Kidney epithelial cell (primary cell): ENCODE measurements at regions not wholly inside any gene's neighbourhood (a gene's known extent, or its start where the extent isn't known, plus 50 kb on each side); places are given as distances from the start of the nearest gene placed in this dataset.

Experiments used
- DNase-seq: peaks from one replicate; pipeline ENCODE4 v3.0.0-alpha.2; 2010; ENCODE audit warnings: low read depth
- H3K27me3 ChIP-seq: 2 replicates; pipeline ENCODE4 v1.6.0; 2011; ENCODE audit warnings: low read length; ENCODE audit not compliant: control insufficient read depth, insufficient read depth
- H3K36me3 ChIP-seq: 2 replicates; pipeline ENCODE4 v1.5.1; 2011; ENCODE audit warnings: low read length; ENCODE audit not compliant: control insufficient read depth, insufficient read depth
- H3K4me3 ChIP-seq: 2 replicates; pipeline ENCODE4 v1.5.1; 2011; ENCODE audit warnings: low read depth, mild to moderate bottlenecking, control low read depth, low read length
- CTCF ChIP-seq: IDR thresholded peaks from 2 replicates; pipeline ENCODE4 v1.5.1; 2011; ENCODE audit warnings: mild to moderate bottlenecking, moderate library complexity, low read length, control low read depth, inconsistent platforms; ENCODE audit not compliant: insufficient read depth, poor library complexity, severe bottlenecking

GRCh38 chr5:63375851-63376250 lies 586.4 kb downstream of the HTR1A start:
- H3K4me3 ChIP-seq = no peak overlapping the region
- DNase-seq = no peak
- no peaks in the 10 kb centered on the region for H3K27me3 ChIP-seq
- TF ChIP-seq CTCF = no peak
- H3K36me3 ChIP-seq = no peaks in the 10 kb centered on the region

- no peaks in the 10 kb centered on the region for H3K36me3 ChIP-seq
- no peak for DNase-seq
- H3K4me3 ChIP-seq = no peak overlapping the region
- no peak for TF ChIP-seq CTCF
- no peaks in the 10 kb centered on the region for H3K27me3 ChIP-seq
Measured at GRCh38 chr5:63374085-63374484, 588.2 kb downstream of the HTR1A start.

- Histone ChIP-seq H3K27me3 (no peaks in the 10 kb centered on the region), H3K36me3 (no peaks in the 10 kb centered on the region), H3K4me3 (no peak overlapping the region)
- DNase-seq = no peak
- no peak for TF ChIP-seq CTCF
Measured at GRCh38 chr5:63351164-63351563, 611.1 kb downstream of the HTR1A start.

- Histone ChIP-seq H3K27me3 (no peaks in the 10 kb centered on the region), H3K36me3 (no peaks in the 10 kb centered on the region), H3K4me3 (no peak overlapping the region)
- TF ChIP-seq CTCF = no peak
- DNase-seq = no peak
Measured at GRCh38 chr5:63346451-63346850, 615.8 kb downstream of the HTR1A start.

- no peaks in the 10 kb centered on the region for H3K27me3 ChIP-seq
- no peaks in the 10 kb centered on the region for H3K36me3 ChIP-seq
- no peak for DNase-seq
- TF ChIP-seq CTCF = no peak
- H3K4me3 ChIP-seq = no peak overlapping the region
Measured at GRCh38 chr5:63341442-63341841, 620.8 kb downstream of the HTR1A start.

- no peak for DNase-seq
- H3K4me3 ChIP-seq = no peak overlapping the region
- no peaks in the 10 kb centered on the region for H3K36me3 ChIP-seq
- TF ChIP-seq CTCF = no peak
- no peaks in the 10 kb centered on the region for H3K27me3 ChIP-seq
Measured at GRCh38 chr5:63323926-63324325, 638.3 kb downstream of the HTR1A start.
